ENCODE measurements at regions not wholly inside any gene's neighbourhood (a gene's known extent, or its start where the extent isn't known, plus 50 kb on each side); places are given as distances from the start of the nearest gene placed in this dataset.

GRCh38 chr7:112989531-112989930 lies 97.1 kb downstream of the GPR85 start:
- Histone ChIP-seq H3K79me2 (no peaks in the 10 kb centered on the region), H3K4me3 (ENCODE audit: low read depth, low read length) (no peak overlapping the region), H3K9me3 (ENCODE audit: control insufficient read depth, low read length) (no peaks in the 10 kb centered on the region), H3K27me3 (ENCODE audit: control insufficient read depth, insufficient read depth, low read length) (no peaks in the 10 kb centered on the region), H3K27ac (no peak overlapping the region), H3K4me1 (no peaks in the 10 kb centered on the region), H3K36me3 (ENCODE audit: control insufficient read depth, insufficient read depth, low read length) (no peaks in the 10 kb centered on the region), H3K4me2 (ENCODE audit: low read length) (no peak overlapping the region), H2AFZ (no peak overlapping the region), H3K9ac (no peak overlapping the region)
- no peak for TF ChIP-seq CTCF (IDR thresholded peaks at IDR 0.05)

DNA sequence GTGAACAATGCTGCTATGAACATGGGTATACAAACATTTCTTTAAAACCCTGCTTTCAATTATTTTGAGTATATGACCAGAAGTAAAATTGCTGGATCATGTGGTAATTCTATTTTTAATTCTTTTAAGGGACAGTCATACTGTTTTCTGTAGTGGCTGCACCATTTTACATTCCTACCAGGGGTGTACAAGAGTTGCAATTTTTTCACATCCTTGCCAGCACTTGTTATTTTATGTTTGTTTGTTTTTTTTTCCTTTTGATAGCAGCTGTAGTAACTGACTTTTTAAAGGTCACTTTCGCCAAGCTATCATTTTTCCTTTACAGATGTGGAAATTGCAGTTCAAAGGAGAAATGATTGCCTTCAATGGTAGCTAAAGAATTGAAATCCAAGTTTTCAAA lies 99.5 kb downstream of the GPR85 start:
- no peaks in the 10 kb centered on the region for H3K4me1 ChIP-seq
- H3K9me3 ChIP-seq (ENCODE audit: control insufficient read depth, low read length): no peaks in the 10 kb centered on the region
- H3K4me3 ChIP-seq (ENCODE audit: low read depth, low read length): no peak overlapping the region

GRCh38 chr7:112986256-112987031 lies 100.2 kb downstream of the GPR85 start:
- no peak for TF ChIP-seq CTCF (IDR thresholded peaks at IDR 0.05)
- Histone ChIP-seq H3K4me1 (no peaks in the 10 kb centered on the region), H3K9me3 (ENCODE audit: control insufficient read depth, low read length) (no peaks in the 10 kb centered on the region), H3K4me2 (ENCODE audit: low read length) (no peak overlapping the region), H2AFZ (no peak overlapping the region), H3K9ac (no peak overlapping the region), H3K27me3 (ENCODE audit: control insufficient read depth, insufficient read depth, low read length) (no peaks in the 10 kb centered on the region), H3K27ac (no peak overlapping the region), H3K4me3 (ENCODE audit: low read depth, low read length) (no peak overlapping the region), H3K36me3 (ENCODE audit: control insufficient read depth, insufficient read depth, low read length) (no peaks in the 10 kb centered on the region), H3K79me2 (no peaks in the 10 kb centered on the region)

More for the DNA sequence above, 99.5 kb downstream of the GPR85 start:
- no peak overlapping the region for H3K27ac ChIP-seq
- H3K4me2 ChIP-seq (ENCODE audit: low read length): no peak overlapping the region
- no peaks in the 10 kb centered on the region for H3K27me3 ChIP-seq (ENCODE audit: control insufficient read depth, insufficient read depth, low read length)
- H3K36me3 ChIP-seq (ENCODE audit: control insufficient read depth, insufficient read depth, low read length): no peaks in the 10 kb centered on the region
- no peak overlapping the region for H3K9ac ChIP-seq
- H2AFZ ChIP-seq: no peak overlapping the region
- H3K79me2 ChIP-seq: no peaks in the 10 kb centered on the region
- TF ChIP-seq CTCF (IDR thresholded peaks at IDR 0.05): no peak

DNA sequence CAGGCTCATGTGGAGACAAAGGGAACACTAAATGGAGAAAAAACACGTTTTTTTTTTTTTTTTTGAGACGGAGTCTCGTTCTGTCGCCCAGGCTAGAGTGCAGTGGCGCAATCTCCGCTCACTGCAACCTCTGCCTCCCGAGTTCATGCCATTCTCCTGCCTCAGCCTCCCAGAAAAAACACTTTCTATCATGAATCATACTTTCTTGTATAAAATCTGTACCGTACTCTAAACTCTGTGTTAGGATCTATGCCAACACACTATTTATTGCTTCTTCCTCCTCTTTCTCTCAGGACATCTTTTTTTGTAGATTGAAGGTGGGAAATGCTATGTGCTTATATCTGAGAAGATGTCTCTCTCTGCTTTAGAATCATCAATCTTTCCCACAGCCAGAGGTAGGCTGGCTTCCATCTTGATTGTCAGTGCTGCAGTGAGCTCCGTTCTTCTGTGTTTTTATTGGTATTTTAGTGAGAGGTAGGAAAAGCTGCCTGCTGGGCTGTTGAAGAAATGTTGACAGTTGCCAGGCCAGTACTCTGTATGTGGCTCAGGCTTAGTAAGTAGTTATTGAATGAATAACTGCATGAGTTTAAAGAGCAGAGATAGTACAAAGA lies 101.1 kb downstream of the GPR85 start:
- Histone ChIP-seq H3K79me2 (no peaks in the 10 kb centered on the region), H3K27ac (no peak overlapping the region), H3K4me3 (ENCODE audit: low read depth, low read length) (no peak overlapping the region), H3K4me1 (no peaks in the 10 kb centered on the region), H3K9ac (no peak overlapping the region), H2AFZ (no peak overlapping the region), H3K27me3 (ENCODE audit: control insufficient read depth, insufficient read depth, low read length) (no peaks in the 10 kb centered on the region), H3K36me3 (ENCODE audit: control insufficient read depth, insufficient read depth, low read length) (no peaks in the 10 kb centered on the region), H3K9me3 (ENCODE audit: control insufficient read depth, low read length) (no peaks in the 10 kb centered on the region), H3K4me2 (ENCODE audit: low read length) (no peak overlapping the region)
- TF ChIP-seq CTCF (IDR thresholded peaks at IDR 0.05): no peak

Data from parathyroid adenoma (tissue), 2 donors.